D721Med (cell line): ENCODE measurements at regions not wholly inside any gene's neighbourhood (a gene's known extent, or its start where the extent isn't known, plus 50 kb on each side); places are given as distances from the start of the nearest gene placed in this dataset.

Experiments
- DNase-seq: peaks from one replicate; pipeline ENCODE4 v3.0.0; 2011; ENCODE audit warnings: low spot score; ENCODE audit not compliant: insufficient read length
- FAIRE-seq: peaks from 2 replicates; lab custom pipeline; 2011; peaks lifted over from hg19 to GRCh38; lab: Jason Lieb, UNC
- CTCF ChIP-seq: IDR thresholded peaks from 2 replicates; pipeline ENCODE4 v1.5.1; 2012; ENCODE audit warnings: mild to moderate bottlenecking, control low read depth; ENCODE audit not compliant: insufficient read depth; ENCODE audit errors: missing control alignments

GRCh38 chr16:72234387-72234786 lies 62.4 kb upstream of the PMFBP1 start:
- no peak for FAIRE-seq
- no peak for DNase-seq
- TF ChIP-seq CTCF: no peak

GRCh38 chr16:72228014-72228413 lies 56.1 kb upstream of the PMFBP1 start:
- DNase-seq (no peak), FAIRE-seq (no peak)
- TF ChIP-seq CTCF: no peak

- FAIRE-seq (no peak), DNase-seq (no peak)
- TF ChIP-seq CTCF: no peak
Observed at GRCh38 chr16:72226136-72226535, 54.2 kb upstream of the PMFBP1 start.

GRCh38 chr16:72224260-72224768 lies 52.4 kb upstream of the PMFBP1 start:
- TF ChIP-seq CTCF: no peak
- FAIRE-seq (no peak), DNase-seq (no peak)

- FAIRE-seq (no peak), DNase-seq (no peak)
- TF ChIP-seq CTCF: no peak
Observed at GRCh38 chr16:72222503-72222902, 50.5 kb upstream of the PMFBP1 start.
